K562 (cell line): ENCODE measurements at regions not wholly inside any gene's neighbourhood (a gene's known extent, or its start where the extent isn't known, plus 50 kb on each side); places are given as distances from the start of the nearest gene placed in this dataset.
A peak's percentile ranks its signal among the peaks of the same experiment; 100 is the strongest.

Experiments used
- CREB3L1 ChIP-seq: fragments of 450-650 bp; IDR thresholded peaks from 2 replicates; pipeline ENCODE4 v1.6.1; 2014; ENCODE audit warnings: low read depth, mild to moderate bottlenecking, moderate library complexity, borderline replicate concordance
- E4F1 ChIP-seq: fragments of 250-450 bp; sonication (Bioruptor Pico); IDR thresholded peaks from 2 replicates; pipeline ENCODE4 v1.5.0; 2021; ENCODE audit warnings: mild to moderate bottlenecking, borderline replicate concordance
- FOXP4 ChIP-seq: sonication (generic); formaldehyde crosslinking; IDR thresholded peaks from 2 replicates; pipeline ENCODE4 v1.8.0; 2022; ENCODE audit warnings: mild to moderate bottlenecking, missing genetic modification reagents, borderline replicate concordance
- KAT8 ChIP-seq: fragments of 450-650 bp; IDR thresholded peaks from 2 replicates; pipeline ENCODE4 v1.6.1; 2016; ENCODE audit warnings: low read depth, mild to moderate bottlenecking
- MAFF ChIP-seq: IDR thresholded peaks from 2 replicates; pipeline ENCODE4 v1.6.1; 2012; ENCODE audit warnings: low read length, improper control_type of control experiment
- NCOA2 ChIP-seq, 2 experiments: fragments of 450-650 bp; IDR thresholded peaks; 2 replicates each; pipeline ENCODE4 v1.6.1; 2018; ENCODE audit warnings: mild to moderate bottlenecking in 2 of 2, moderate library complexity in 1 of 2; ENCODE audit not compliant: partially characterized antibody in 2 of 2
- ZBTB34 ChIP-seq: fragments of 250-450 bp; sonication (Bioruptor Pico); IDR thresholded peaks from 2 replicates; pipeline ENCODE4 v1.8.0; 2021; ENCODE audit warnings: mild to moderate bottlenecking, moderate library complexity
- ZNF316 ChIP-seq: fragments of 450-650 bp; IDR thresholded peaks from 2 replicates; pipeline ENCODE4 v1.6.1; 2016

- no peak for TF ChIP-seq CREB3L1
- TF ChIP-seq E4F1 (CRISPR knock-in tag): no peak
- peak; percentile 57 for TF ChIP-seq MAFF
- no peak for TF ChIP-seq KAT8
- TF ChIP-seq FOXP4 (CRISPR knock-in tag): no peak
- no peak for TF ChIP-seq NCOA2 (IDR thresholded peaks at IDR 0.05; ENCODE audit: partially characterized antibody in 2 of 2)
- TF ChIP-seq ZNF316: peak; percentile 28; the same call in 1 of the 2 replicates
- TF ChIP-seq ZBTB34 (CRISPR knock-in tag): no peak
- TF ChIP-seq, all 486 proteins: peak for 3
These were observed 1577.2 kb downstream of the AMY1C start (continued) for GRCh38 chr1:105326886-105327285.
